ENCODE measurements at regions not wholly inside any gene's neighbourhood (a gene's known extent, or its start where the extent isn't known, plus 50 kb on each side); places are given as distances from the start of the nearest gene placed in this dataset.
"Not testable (repeated sequence)": the region's sequence is repeated elsewhere in the genome, so short reads cannot be mapped to it uniquely, and the experiment has no call there.

GRCh38 chr2:37561615-37562569, 109.5 kb downstream of the CDC42EP3 start:
- in situ Hi-C loops (cut with MboI; ENCODE audit: low pct_unique_long_range_greater_than_20kb, low sequenced_read_pairs): no loop called here

GRCh38 chr2:37563375-37564015, 107.9 kb downstream of the CDC42EP3 start:
- in situ Hi-C loops (cut with MboI; ENCODE audit: low pct_unique_long_range_greater_than_20kb, low sequenced_read_pairs): no loop called here
- DNase-seq: no peak

More at GRCh38 chr2:37561615-37562569, 109.5 kb downstream of the CDC42EP3 start:
- no peak for DNase-seq

GRCh38 chr2:37564356-37564755, 107.1 kb downstream of the CDC42EP3 start:
- DNase-seq: no peak
- in situ Hi-C loops (cut with MboI; ENCODE audit: low pct_unique_long_range_greater_than_20kb, low sequenced_read_pairs): no loop called here

- in situ Hi-C loops (cut with MboI; ENCODE audit: low pct_unique_long_range_greater_than_20kb, low sequenced_read_pairs): no loop called here
- DNase-seq: no peak
Measured at GRCh38 chr2:37566517-37566981, 104.9 kb downstream of the CDC42EP3 start.

GRCh38 chr2:37568565-37568964, 102.9 kb downstream of the CDC42EP3 start:
- no peak for DNase-seq
- in situ Hi-C loops (cut with MboI; ENCODE audit: low pct_unique_long_range_greater_than_20kb, low sequenced_read_pairs): no loop called here

GRCh38 chr2:37569131-37569823, 102.2 kb downstream of the CDC42EP3 start:
- in situ Hi-C loops (cut with MboI; ENCODE audit: low pct_unique_long_range_greater_than_20kb, low sequenced_read_pairs): no loop called here
- no peak for DNase-seq

- in situ Hi-C loops (cut with MboI; ENCODE audit: low pct_unique_long_range_greater_than_20kb, low sequenced_read_pairs): no loop called here
- DNase-seq: no peak
Measured at GRCh38 chr2:37569986-37570679, 101.3 kb downstream of the CDC42EP3 start.

GRCh38 chr2:37570773-37571586, 100.5 kb downstream of the CDC42EP3 start:
- in situ Hi-C loops (cut with MboI; ENCODE audit: low pct_unique_long_range_greater_than_20kb, low sequenced_read_pairs): no loop called here

GRCh38 chr2:37571587-37572136, 99.8 kb downstream of the CDC42EP3 start:
- in situ Hi-C loops (cut with MboI; ENCODE audit: low pct_unique_long_range_greater_than_20kb, low sequenced_read_pairs): no loop called here
- no peak for DNase-seq

More at GRCh38 chr2:37570773-37571586, 100.5 kb downstream of the CDC42EP3 start:
- no peak for DNase-seq

GRCh38 chr2:37573451-37574388, 97.7 kb downstream of the CDC42EP3 start:
- DNase-seq: no peak
- in situ Hi-C loops (cut with MboI; ENCODE audit: low pct_unique_long_range_greater_than_20kb, low sequenced_read_pairs): no loop called here

GRCh38 chr2:37575780-37576179, 95.7 kb downstream of the CDC42EP3 start:
- in situ Hi-C loops (cut with MboI; ENCODE audit: low pct_unique_long_range_greater_than_20kb, low sequenced_read_pairs): no loop called here
- DNase-seq: no peak

- in situ Hi-C loops (cut with MboI; ENCODE audit: low pct_unique_long_range_greater_than_20kb, low sequenced_read_pairs); DNase-seq: not testable (repeated sequence)
Measured at GRCh38 chr2:37576194-37576593, 95.2 kb downstream of the CDC42EP3 start.

GRCh38 chr2:37576831-37577230, 94.6 kb downstream of the CDC42EP3 start:
- in situ Hi-C loops (cut with MboI; ENCODE audit: low pct_unique_long_range_greater_than_20kb, low sequenced_read_pairs): no loop called here
- DNase-seq: no peak

- no peak for DNase-seq
- in situ Hi-C loops (cut with MboI; ENCODE audit: low pct_unique_long_range_greater_than_20kb, low sequenced_read_pairs): no loop called here
Measured at GRCh38 chr2:37579192-37579713, 92.2 kb downstream of the CDC42EP3 start.

- in situ Hi-C loops (cut with MboI; ENCODE audit: low pct_unique_long_range_greater_than_20kb, low sequenced_read_pairs); DNase-seq: not testable (repeated sequence)
Measured at GRCh38 chr2:37579949-37580348, 91.5 kb downstream of the CDC42EP3 start.

GRCh38 chr2:37581433-37581832, 90.0 kb downstream of the CDC42EP3 start:
- in situ Hi-C loops (cut with MboI; ENCODE audit: low pct_unique_long_range_greater_than_20kb, low sequenced_read_pairs): no loop called here
- DNase-seq: no peak
